ENCODE measurements at regions not wholly inside any gene's neighbourhood (a gene's known extent, or its start where the extent isn't known, plus 50 kb on each side); places are given as distances from the start of the nearest gene placed in this dataset.

DNA sequence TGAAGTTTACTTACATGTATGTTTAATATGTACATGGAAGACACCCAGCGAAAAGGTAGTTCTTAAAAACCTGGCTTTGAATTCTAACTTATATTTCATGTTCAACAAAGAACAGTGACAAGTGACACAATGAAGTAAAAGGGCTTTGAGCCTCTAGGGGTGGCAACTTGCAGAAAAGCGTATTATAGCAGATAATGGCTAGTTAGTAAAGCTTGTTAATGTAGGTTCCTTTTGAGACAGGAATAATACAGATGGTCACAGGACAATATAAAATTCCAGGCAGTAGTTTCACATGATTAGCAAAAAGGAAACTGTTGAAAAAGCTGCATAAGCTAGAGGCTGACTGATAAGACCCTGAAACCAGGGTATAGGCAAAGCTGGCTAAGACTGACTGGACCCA, 132.4 kb upstream of the FTMT start:
- Histone ChIP-seq H3K27me3 (ENCODE audit: insufficient read depth, poor library complexity, severe bottlenecking) (peaks cover 4% of the 10 kb centered on the region), H3K4me3 (ENCODE audit: severe bottlenecking) (no peak overlapping the region), H3K36me3 (ENCODE audit: low read depth) (no peaks in the 10 kb centered on the region), H3K27ac (ENCODE audit: poor library complexity, severe bottlenecking) (no peak overlapping the region), H3K9me3 (ENCODE audit: severe bottlenecking) (no peaks in the 10 kb centered on the region), H3K4me1 (ENCODE audit: insufficient read depth, poor library complexity, severe bottlenecking) (no peaks in the 10 kb centered on the region)
- ATAC-seq (ENCODE audit: low read depth) (no peak), DNase-seq (ENCODE audit: low spot score) (no peak)
- no peak for TF ChIP-seq CTCF (IDR thresholded peaks at IDR 0.05; ENCODE audit: poor library complexity, severe bottlenecking)

DNA sequence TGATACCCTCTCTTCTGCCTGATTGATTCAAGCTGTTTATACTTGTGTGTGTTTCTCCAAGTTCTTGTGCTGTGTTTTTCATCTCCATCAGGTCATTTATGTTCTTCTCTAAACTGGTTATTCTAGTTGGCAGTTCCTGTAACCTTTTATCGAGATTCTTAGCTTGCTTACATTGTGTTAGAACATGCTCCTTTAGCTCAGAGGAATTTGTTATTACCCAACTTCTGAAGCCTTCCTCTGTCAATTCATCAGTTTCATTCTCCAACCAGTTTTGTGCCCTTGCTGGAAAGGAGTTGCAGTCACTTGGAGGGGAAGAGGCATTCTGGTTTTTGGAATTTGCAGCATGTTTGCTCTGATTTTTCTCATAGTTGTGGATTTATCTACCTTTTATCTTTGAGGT, 126.2 kb upstream of the FTMT start:
- DNase-seq (ENCODE audit: low spot score): no peak
- Histone ChIP-seq H3K4me3 (ENCODE audit: severe bottlenecking) (no peak overlapping the region), H3K9me3 (ENCODE audit: severe bottlenecking) (no peaks in the 10 kb centered on the region), H3K27ac (ENCODE audit: poor library complexity, severe bottlenecking) (no peak overlapping the region), H3K36me3 (ENCODE audit: low read depth) (no peaks in the 10 kb centered on the region), H3K27me3 (ENCODE audit: insufficient read depth, poor library complexity, severe bottlenecking) (no peaks in the 10 kb centered on the region), H3K4me1 (ENCODE audit: insufficient read depth, poor library complexity, severe bottlenecking) (no peaks in the 10 kb centered on the region)
- no peak for ATAC-seq (ENCODE audit: low read depth)
- no peak for TF ChIP-seq CTCF (IDR thresholded peaks at IDR 0.05; ENCODE audit: poor library complexity, severe bottlenecking)

- TF ChIP-seq CTCF (IDR thresholded peaks at IDR 0.05; ENCODE audit: poor library complexity, severe bottlenecking): no peak
- Histone ChIP-seq H3K4me3 (ENCODE audit: severe bottlenecking) (no peak overlapping the region), H3K9me3 (ENCODE audit: severe bottlenecking) (no peaks in the 10 kb centered on the region), H3K27me3 (ENCODE audit: insufficient read depth, poor library complexity, severe bottlenecking) (no peaks in the 10 kb centered on the region), H3K4me1 (ENCODE audit: insufficient read depth, poor library complexity, severe bottlenecking) (no peaks in the 10 kb centered on the region), H3K36me3 (ENCODE audit: low read depth) (no peaks in the 10 kb centered on the region), H3K27ac (ENCODE audit: poor library complexity, severe bottlenecking) (no peak overlapping the region)
- ATAC-seq (ENCODE audit: low read depth) (no peak), DNase-seq (ENCODE audit: low spot score) (no peak)
Measured at GRCh38 chr5:121726991-121727390, 124.7 kb upstream of the FTMT start.

DNA sequence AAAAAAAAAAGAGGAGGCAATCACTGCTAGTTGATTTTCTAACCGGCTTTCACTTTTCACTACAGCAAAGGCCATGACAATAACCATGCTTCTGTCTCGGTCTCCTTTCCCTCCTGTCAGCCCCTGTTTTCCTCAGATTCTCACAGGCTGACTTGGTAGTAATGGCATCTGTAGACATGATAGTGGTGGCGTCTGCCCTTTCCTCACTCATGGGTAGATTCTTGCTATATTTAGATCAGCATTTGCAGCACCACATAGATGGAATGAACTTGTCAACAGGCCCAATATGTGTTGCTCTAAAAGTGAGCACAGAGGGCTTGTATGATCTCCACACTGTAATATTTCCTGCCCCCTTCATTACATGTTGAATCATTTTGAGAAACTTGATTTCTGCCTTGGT, 120.3 kb upstream of the FTMT start:
- no peak for DNase-seq (ENCODE audit: low spot score)
- Histone ChIP-seq H3K27me3 (ENCODE audit: insufficient read depth, poor library complexity, severe bottlenecking) (peaks cover 3% of the 10 kb centered on the region), H3K9me3 (ENCODE audit: severe bottlenecking) (no peaks in the 10 kb centered on the region), H3K36me3 (ENCODE audit: low read depth) (no peaks in the 10 kb centered on the region), H3K4me1 (ENCODE audit: insufficient read depth, poor library complexity, severe bottlenecking) (no peaks in the 10 kb centered on the region), H3K4me3 (ENCODE audit: severe bottlenecking) (no peak overlapping the region), H3K27ac (ENCODE audit: poor library complexity, severe bottlenecking) (no peak overlapping the region)
- no peak for ATAC-seq (ENCODE audit: low read depth)
- no peak for TF ChIP-seq CTCF (IDR thresholded peaks at IDR 0.05; ENCODE audit: poor library complexity, severe bottlenecking)

GRCh38 chr5:121735618-121736017, 116.1 kb upstream of the FTMT start:
- Histone ChIP-seq H3K36me3 (ENCODE audit: low read depth) (no peaks in the 10 kb centered on the region), H3K27ac (ENCODE audit: poor library complexity, severe bottlenecking) (no peak overlapping the region), H3K4me3 (ENCODE audit: severe bottlenecking) (no peak overlapping the region), H3K4me1 (ENCODE audit: insufficient read depth, poor library complexity, severe bottlenecking) (no peaks in the 10 kb centered on the region), H3K9me3 (ENCODE audit: severe bottlenecking) (no peaks in the 10 kb centered on the region), H3K27me3 (ENCODE audit: insufficient read depth, poor library complexity, severe bottlenecking) (peaks cover 3% of the 10 kb centered on the region)
- no peak for TF ChIP-seq CTCF (IDR thresholded peaks at IDR 0.05; ENCODE audit: poor library complexity, severe bottlenecking)
- ATAC-seq (ENCODE audit: low read depth) (no peak), DNase-seq (ENCODE audit: low spot score) (no peak)

Data from RWPE2 (cell line).